ENCODE measurements at regions not wholly inside any gene's neighbourhood (a gene's known extent, or its start where the extent isn't known, plus 50 kb on each side); places are given as distances from the start of the nearest gene placed in this dataset.

- DNase-seq (ENCODE audit: low read depth in 4 of 4, low spot score in 3 of 4): no peak
Measured at GRCh38 chr18:41842886-41843285, 112.1 kb upstream of the PIK3C3 start.

- no peak for DNase-seq (ENCODE audit: low read depth in 4 of 4, low spot score in 3 of 4)
Measured at GRCh38 chr18:41829647-41830516, 125.2 kb upstream of the PIK3C3 start.

- DNase-seq (ENCODE audit: low read depth in 4 of 4, low spot score in 3 of 4): no peak
Measured at GRCh38 chr18:41828137-41828536, 126.9 kb upstream of the PIK3C3 start.

GRCh38 chr18:41820784-41821183 lies 134.2 kb upstream of the PIK3C3 start:
- DNase-seq (ENCODE audit: low read depth in 4 of 4, low spot score in 3 of 4): no peak

GRCh38 chr18:41818381-41819355 lies 136.4 kb upstream of the PIK3C3 start:
- DNase-seq (ENCODE audit: low read depth in 4 of 4, low spot score in 3 of 4): no peak

- DNase-seq (ENCODE audit: low read depth in 4 of 4, low spot score in 3 of 4): no peak
Measured at GRCh38 chr18:41814651-41815050, 140.4 kb upstream of the PIK3C3 start.

- no peak for DNase-seq (ENCODE audit: low read depth in 4 of 4, low spot score in 3 of 4)
Measured at GRCh38 chr18:41809652-41810051, 145.4 kb upstream of the PIK3C3 start.

- no peak for DNase-seq (ENCODE audit: low read depth in 4 of 4, low spot score in 3 of 4)
Measured at GRCh38 chr18:41805341-41805740, 149.7 kb upstream of the PIK3C3 start.

GRCh38 chr18:41798879-41799278 lies 156.2 kb upstream of the PIK3C3 start:
- DNase-seq (ENCODE audit: low read depth in 4 of 4, low spot score in 3 of 4): no peak

GRCh38 chr18:41790687-41791086 lies 164.3 kb upstream of the PIK3C3 start:
- DNase-seq (ENCODE audit: low read depth in 4 of 4, low spot score in 3 of 4): no peak

GRCh38 chr18:41789001-41789400 lies 166.0 kb upstream of the PIK3C3 start:
- DNase-seq (ENCODE audit: low read depth in 4 of 4, low spot score in 3 of 4): no peak

- no peak for DNase-seq (ENCODE audit: low read depth in 4 of 4, low spot score in 3 of 4)
Measured at GRCh38 chr18:41783879-41784278, 171.2 kb upstream of the PIK3C3 start.

GRCh38 chr18:41783065-41783818 lies 171.8 kb upstream of the PIK3C3 start:
- DNase-seq (ENCODE audit: low read depth in 4 of 4, low spot score in 3 of 4): no peak

- DNase-seq (ENCODE audit: low read depth in 4 of 4, low spot score in 3 of 4): peak in 1 of 4 donors; percentile 29
Measured at GRCh38 chr18:41771973-41772372, 183.1 kb upstream of the PIK3C3 start.

- no peak for DNase-seq (ENCODE audit: low read depth in 4 of 4, low spot score in 3 of 4)
Measured at GRCh38 chr18:41769265-41769664, 185.8 kb upstream of the PIK3C3 start.

- no peak for DNase-seq (ENCODE audit: low read depth in 4 of 4, low spot score in 3 of 4)
Measured at GRCh38 chr18:41768467-41768866, 186.6 kb upstream of the PIK3C3 start.

GRCh38 chr18:41767960-41768359 lies 187.1 kb upstream of the PIK3C3 start:
- DNase-seq (ENCODE audit: low read depth in 4 of 4, low spot score in 3 of 4): no peak

GRCh38 chr18:41765460-41765859 lies 189.6 kb upstream of the PIK3C3 start:
- no peak for DNase-seq (ENCODE audit: low read depth in 4 of 4, low spot score in 3 of 4)

- no peak for DNase-seq (ENCODE audit: low read depth in 4 of 4, low spot score in 3 of 4)
Measured at GRCh38 chr18:41763361-41763760, 191.7 kb upstream of the PIK3C3 start.

GRCh38 chr18:41761333-41762018 lies 193.6 kb upstream of the PIK3C3 start:
- DNase-seq (ENCODE audit: low read depth in 4 of 4, low spot score in 3 of 4): no peak
